ENCODE measurements at regions not wholly inside any gene's neighbourhood (a gene's known extent, or its start where the extent isn't known, plus 50 kb on each side); places are given as distances from the start of the nearest gene placed in this dataset.

GRCh38 chr9:115733318-115734110 is 420.1 kb upstream of the PAPPA start:
- DNase-seq (ENCODE audit: low spot score): no peak

- DNase-seq (ENCODE audit: low spot score): no peak
Measured at GRCh38 chr9:115739096-115739875, 414.3 kb upstream of the PAPPA start.

GRCh38 chr9:115740986-115741385 is 412.6 kb upstream of the PAPPA start:
- no peak for DNase-seq (ENCODE audit: low spot score)

GRCh38 chr9:115743709-115744605 is 409.6 kb upstream of the PAPPA start:
- no peak for DNase-seq (ENCODE audit: low spot score)

- no peak for DNase-seq (ENCODE audit: low spot score)
Measured at GRCh38 chr9:115746496-115746895, 407.1 kb upstream of the PAPPA start.

- no peak for DNase-seq (ENCODE audit: low spot score)
Measured at GRCh38 chr9:115747731-115748130, 405.9 kb upstream of the PAPPA start.

- no peak for DNase-seq (ENCODE audit: low spot score)
Measured at GRCh38 chr9:115756736-115757135, 396.9 kb upstream of the PAPPA start.

- peak; percentile 70 for DNase-seq (ENCODE audit: low spot score)
Measured at GRCh38 chr9:115757461-115757860, 396.1 kb upstream of the PAPPA start.

GRCh38 chr9:115758441-115758840 is 395.1 kb upstream of the PAPPA start:
- no peak for DNase-seq (ENCODE audit: low spot score)

- no peak for DNase-seq (ENCODE audit: low spot score)
Measured at GRCh38 chr9:115759426-115759825, 394.2 kb upstream of the PAPPA start.

GRCh38 chr9:115764645-115765044 is 388.9 kb upstream of the PAPPA start:
- peak; percentile 27 for DNase-seq (ENCODE audit: low spot score)

- DNase-seq (ENCODE audit: low spot score): no peak
Measured at GRCh38 chr9:115765060-115765459, 388.5 kb upstream of the PAPPA start.

GRCh38 chr9:115766370-115766955 is 387.1 kb upstream of the PAPPA start:
- no peak for DNase-seq (ENCODE audit: low spot score)

- no peak for DNase-seq (ENCODE audit: low spot score)
Measured at GRCh38 chr9:115770521-115770920, 383.1 kb upstream of the PAPPA start.

- DNase-seq (ENCODE audit: low spot score): no peak
Measured at GRCh38 chr9:115775659-115776058, 377.9 kb upstream of the PAPPA start.

- DNase-seq (ENCODE audit: low spot score): no peak
Measured at GRCh38 chr9:115777610-115778009, 376.0 kb upstream of the PAPPA start.

- DNase-seq (ENCODE audit: low spot score): no peak
Measured at GRCh38 chr9:115781070-115781736, 372.4 kb upstream of the PAPPA start.

- DNase-seq (ENCODE audit: low spot score): no peak
Measured at GRCh38 chr9:115786321-115786720, 367.3 kb upstream of the PAPPA start.

- DNase-seq (ENCODE audit: low spot score): no peak
Measured at GRCh38 chr9:115790520-115790919, 363.1 kb upstream of the PAPPA start.

GRCh38 chr9:115794921-115795475 is 358.6 kb upstream of the PAPPA start:
- no peak for DNase-seq (ENCODE audit: low spot score)

GRCh38 chr9:115799734-115800133 is 353.9 kb upstream of the PAPPA start:
- DNase-seq (ENCODE audit: low spot score): no peak
